ENCODE measurements at regions not wholly inside any gene's neighbourhood (a gene's known extent, or its start where the extent isn't known, plus 50 kb on each side); places are given as distances from the start of the nearest gene placed in this dataset.

- Histone ChIP-seq H2BK20ac (ENCODE audit: low read depth, low read length, poor library complexity, severe bottlenecking) (no peak overlapping the region), H2BK15ac (ENCODE audit: low read depth, low read length) (no peak overlapping the region), H2BK5ac (ENCODE audit: insufficient read length, low read length) (no peak overlapping the region), H3K4ac (ENCODE audit: low read depth, low read length) (no peak overlapping the region), H2AK5ac (ENCODE audit: insufficient read length, low read length) (no peak overlapping the region), H3K27me3 (ENCODE audit: insufficient read depth, low read length) (no peaks in the 10 kb centered on the region), H2BK12ac (ENCODE audit: insufficient read length, low read depth, low read length) (no peak overlapping the region), H3K56ac (ENCODE audit: insufficient read length, low read depth, low read length) (no peak overlapping the region), H3K23ac (ENCODE audit: insufficient read length, low read depth, low read length) (no peak overlapping the region), H3K9me3 (ENCODE audit: control insufficient read depth, low read depth, low read length) (no peaks in the 10 kb centered on the region), H2AFZ (ENCODE audit: low read length) (no peak overlapping the region), H4K8ac (replicated peaks; ENCODE audit: insufficient read length, low read depth, low read length) (no peak overlapping the region), H3K4me1 (ENCODE audit: insufficient read depth, low read length) (peaks cover 2% of the 10 kb centered on the region; the same call in 1 of the 2 replicates), H3K79me2 (ENCODE audit: insufficient read depth, low read length) (no peaks in the 10 kb centered on the region), H4K20me1 (ENCODE audit: control insufficient read depth, insufficient read depth, insufficient read length) (no peaks in the 10 kb centered on the region), H3K23me2 (ENCODE audit: insufficient read length, low read depth, low read length, poor library complexity, severe bottlenecking) (no peaks in the 10 kb centered on the region), H3T11ph (ENCODE audit: low read length) (no peak overlapping the region), H4K5ac (ENCODE audit: insufficient read length, low read depth, low read length) (no peak overlapping the region), H3K4me2 (ENCODE audit: insufficient read depth, insufficient read length, low read length) (no peak overlapping the region), H4K91ac (ENCODE audit: insufficient read length, low read depth, low read length) (no peak overlapping the region), H3K18ac (ENCODE audit: insufficient read length, low read depth, low read length) (no peak overlapping the region), H3K79me1 (ENCODE audit: insufficient read depth, low read depth, low read length, poor library complexity, severe bottlenecking) (no peaks in the 10 kb centered on the region), H3K14ac (ENCODE audit: insufficient read depth, low read length) (no peak overlapping the region), H2BK120ac (ENCODE audit: low read depth, low read length, poor library complexity, severe bottlenecking) (no peak overlapping the region), H3K9ac (ENCODE audit: extremely low read depth, insufficient read length, low read length) (no peak overlapping the region), H3K27ac (ENCODE audit: insufficient read length, low read depth, low read length) (no peak overlapping the region)
- no peak for DNase-seq
- Mint-ChIP-seq H3K36me3 (ENCODE audit: insufficient read depth in 1 of 3, low read depth in 3 of 3) (peaks cover 5 to 6% (median 5%) of the 10 kb centered on the region in 3 experiments; a peak in 5 of 7 replicates), H3K27ac (no peak overlapping the region), H3K27me3 (ENCODE audit: low read depth) (0 out of 2 replicates have a peak, but pooled peaks cover 1% of the 10 kb centered on the region), H3K9me3 (peaks cover 4 to 11% of the 10 kb centered on the region in 2 experiments), H3K4me1 (no peaks in the 10 kb centered on the region; a peak in 2 of 4 replicates), H3K4me3 (no peak overlapping the region)
- no peak for TF ChIP-seq CTCF (conservative IDR thresholded peaks at IDR 0.05)
- WGBS (ENCODE audit: extremely low coverage, insufficient read length, low lambda C conversion rate): no CpG with 5 or more reads among the region's 6 CpGs
Measured at GRCh38 chr15:61315471-61315870, 86.4 kb upstream of the RORA start.
